ENCODE measurements at regions not wholly inside any gene's neighbourhood (a gene's known extent, or its start where the extent isn't known, plus 50 kb on each side); places are given as distances from the start of the nearest gene placed in this dataset.

DNA sequence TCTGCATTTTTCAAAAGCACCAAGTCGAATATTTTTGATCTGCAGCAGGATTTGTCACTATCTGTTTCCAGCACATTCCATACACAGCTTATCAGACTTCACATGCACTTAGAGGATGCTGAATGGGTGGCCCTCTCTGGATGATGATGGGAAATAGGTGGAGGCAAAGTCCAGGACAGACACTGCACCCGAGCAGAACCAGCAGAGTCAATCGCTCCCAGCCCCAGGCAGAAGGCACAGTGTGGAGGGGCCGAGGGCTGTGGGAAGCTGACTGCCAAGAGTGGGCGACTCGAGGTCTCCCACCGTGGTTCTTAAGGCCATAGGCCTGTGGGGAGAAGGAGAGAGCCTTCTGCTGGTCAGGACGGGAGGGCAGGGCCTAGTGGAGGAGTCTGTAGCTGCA is 490.2 kb upstream of the MGMT start:
- DNase-seq (ENCODE audit: low read depth in 2 of 3, low spot score in 2 of 3) = no peak

DNA sequence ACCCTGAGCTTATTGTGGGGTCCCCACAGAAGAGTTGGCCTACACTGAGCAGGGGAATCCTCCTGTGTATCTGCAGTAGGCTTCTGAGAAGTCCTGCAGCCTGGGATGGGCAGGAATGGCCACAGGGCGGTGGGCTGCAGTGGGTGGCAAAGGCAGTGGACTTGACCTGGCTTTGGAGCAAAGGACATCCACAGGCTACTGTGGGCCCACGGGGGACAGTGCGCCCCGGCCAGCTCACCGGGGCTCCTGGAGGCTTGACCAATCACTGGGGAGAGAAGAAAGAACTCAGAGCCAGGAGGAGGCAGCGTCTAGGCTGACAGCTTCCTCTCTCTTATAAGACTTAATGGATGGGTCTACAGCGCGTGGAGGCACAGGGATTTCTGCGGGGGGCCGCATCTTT is 488.8 kb upstream of the MGMT start:
- no peak for DNase-seq (ENCODE audit: low read depth in 2 of 3, low spot score in 2 of 3)

DNA sequence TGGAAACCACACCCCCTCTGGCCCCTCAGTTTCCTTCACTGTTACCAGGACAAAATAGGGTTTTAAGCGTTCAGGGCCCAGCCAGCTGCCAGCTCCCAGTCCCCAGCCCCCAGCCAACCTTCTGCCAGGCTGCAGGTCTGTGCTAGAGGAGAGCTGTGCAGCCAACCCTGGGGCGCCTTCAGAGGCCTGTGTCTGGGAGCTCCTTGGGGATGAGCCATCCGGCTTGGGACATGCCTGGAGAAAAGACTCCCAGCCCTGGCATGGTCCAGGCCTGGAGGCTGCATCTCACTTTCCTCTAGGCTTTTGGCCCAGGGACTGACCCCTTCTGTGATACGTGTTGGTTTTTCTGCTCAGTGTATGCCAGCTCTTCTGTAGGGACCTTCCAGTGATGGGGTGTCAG is 487.6 kb upstream of the MGMT start:
- no peak for DNase-seq (ENCODE audit: low read depth in 2 of 3, low spot score in 2 of 3)

DNA sequence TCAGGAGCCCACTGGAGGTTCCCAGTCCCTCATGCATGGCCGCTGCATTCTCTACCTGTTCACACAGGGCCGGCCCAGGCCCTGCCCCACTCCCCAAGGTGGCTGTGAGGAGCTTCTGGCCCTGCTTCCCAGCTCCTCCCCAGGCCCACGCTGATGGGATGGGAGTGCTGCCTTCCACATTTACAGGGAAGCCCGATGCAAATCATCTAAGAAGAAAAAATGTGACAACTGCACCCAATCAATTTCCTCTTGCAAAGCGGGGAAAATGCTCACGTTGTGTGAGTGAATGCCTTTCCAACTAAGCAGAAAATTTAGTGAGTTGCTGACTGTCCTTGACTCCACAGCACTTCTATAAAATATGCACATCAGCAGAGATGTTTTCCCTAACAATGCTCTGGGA is 485.8 kb upstream of the MGMT start:
- DNase-seq (ENCODE audit: low read depth in 2 of 3, low spot score in 2 of 3) = no peak

DNA sequence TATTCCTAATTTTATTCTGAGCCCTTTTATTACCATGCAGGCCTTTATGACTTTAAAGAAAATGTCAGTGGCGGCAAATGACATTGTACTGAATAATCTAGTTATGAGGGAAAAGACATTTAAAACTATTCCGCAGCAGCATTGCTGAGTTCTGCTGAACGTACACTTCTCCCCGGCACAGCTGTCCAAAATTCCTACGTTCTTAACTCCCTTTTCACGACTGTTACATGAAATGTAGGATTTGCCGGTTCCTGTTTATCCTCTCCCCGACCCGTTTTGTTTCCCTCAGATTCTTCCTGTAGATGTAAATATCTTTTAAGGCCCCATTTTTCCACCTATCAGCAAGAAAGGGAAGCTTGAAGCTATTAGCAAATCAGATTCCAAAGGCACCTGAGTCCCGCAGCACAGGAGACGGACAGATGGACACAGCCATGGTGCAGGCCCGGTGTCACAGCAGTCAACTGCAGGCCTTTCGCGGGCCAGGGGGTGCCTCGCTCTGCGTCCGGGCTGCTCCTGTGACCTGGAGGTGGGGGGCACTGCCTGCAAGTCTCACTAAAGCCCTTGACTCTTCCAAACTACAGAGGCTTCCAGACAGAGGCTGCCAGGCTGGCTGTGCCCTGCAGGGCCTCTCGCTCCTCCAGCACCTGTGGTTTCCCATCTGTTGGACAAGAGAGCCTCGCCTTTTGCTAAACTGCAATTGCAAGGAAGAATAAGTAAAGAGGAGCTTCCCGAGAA is 485.0 kb upstream of the MGMT start:
- DNase-seq (ENCODE audit: low read depth in 2 of 3, low spot score in 2 of 3) = no peak

DNA sequence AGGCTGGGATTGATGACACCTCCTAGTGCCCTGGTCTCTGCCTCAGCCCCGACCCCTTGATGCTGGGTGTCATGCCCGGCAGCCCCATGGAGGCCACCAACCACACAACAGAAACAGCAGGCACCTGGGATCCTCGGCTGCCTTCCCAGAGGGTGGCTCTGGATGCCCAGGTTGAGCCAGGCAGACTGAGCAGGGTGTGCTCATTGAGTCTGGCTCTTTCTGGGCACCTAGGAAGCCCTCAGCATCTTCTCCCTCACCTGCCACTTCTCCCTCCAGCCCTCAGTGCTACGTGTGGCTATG is 484.5 kb upstream of the MGMT start:
- no peak for DNase-seq (ENCODE audit: low read depth in 2 of 3, low spot score in 2 of 3)

DNA sequence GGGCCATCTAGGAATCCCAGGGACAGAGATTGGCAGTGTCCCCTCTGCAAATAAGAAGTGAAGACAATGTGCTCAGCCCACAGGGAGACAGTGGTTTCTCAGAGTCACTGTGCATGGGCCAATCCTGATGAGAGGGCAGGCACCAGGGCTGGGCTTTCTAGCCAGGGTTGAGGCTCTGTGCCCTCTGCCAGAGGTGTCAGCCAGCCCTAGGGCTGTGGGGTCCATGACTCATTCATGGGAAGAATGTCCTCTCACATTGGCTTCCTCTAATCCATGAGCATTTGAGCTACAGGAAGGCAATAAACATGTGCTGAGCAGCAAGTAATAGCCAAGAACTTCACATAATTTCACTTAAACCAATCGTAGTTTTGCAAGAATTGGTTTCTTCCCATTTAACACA is 482.0 kb upstream of the MGMT start:
- no peak for DNase-seq (ENCODE audit: low read depth in 2 of 3, low spot score in 2 of 3)

DNA sequence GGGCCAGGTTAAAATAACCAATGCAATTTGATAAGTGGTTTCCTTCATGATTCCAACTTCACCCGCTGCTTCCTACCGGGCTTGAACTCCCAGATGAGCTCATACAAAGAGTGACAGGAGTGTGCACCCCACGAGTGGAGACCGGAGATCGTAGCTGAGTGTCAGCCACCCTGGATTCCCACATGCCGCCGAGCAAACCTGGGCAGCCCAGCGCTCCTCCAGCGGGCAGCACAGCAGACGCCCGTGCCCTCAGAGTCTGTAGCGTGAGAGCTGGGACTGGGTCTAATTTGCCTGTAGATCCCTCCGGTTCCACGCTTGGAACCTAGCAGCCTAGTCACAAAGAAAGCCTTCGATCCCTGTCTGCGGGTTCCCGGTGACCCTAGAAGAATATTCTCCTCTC is 476.1 kb upstream of the MGMT start:
- DNase-seq (ENCODE audit: low read depth in 2 of 3, low spot score in 2 of 3) = no peak

DNA sequence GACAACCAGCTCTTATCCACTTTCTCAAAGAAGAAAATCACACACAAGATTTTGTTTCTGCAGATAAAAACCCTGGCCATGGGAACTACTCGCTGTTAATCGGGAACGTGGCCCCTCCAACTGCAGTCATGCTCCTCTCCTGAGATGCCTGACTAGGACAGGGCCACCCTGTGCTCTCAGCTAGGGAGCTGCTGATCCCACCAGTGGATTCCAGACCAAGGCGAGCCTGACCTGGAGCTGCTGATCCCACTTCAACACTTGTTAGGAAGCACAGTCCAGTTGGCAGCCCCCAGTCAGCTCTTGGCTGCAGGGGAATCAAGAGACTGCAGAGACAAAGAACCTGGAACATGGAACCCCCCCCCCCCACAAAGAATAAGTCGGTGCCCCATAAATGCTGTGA is 474.3 kb upstream of the MGMT start:
- no peak for DNase-seq (ENCODE audit: low read depth in 2 of 3, low spot score in 2 of 3)

DNA sequence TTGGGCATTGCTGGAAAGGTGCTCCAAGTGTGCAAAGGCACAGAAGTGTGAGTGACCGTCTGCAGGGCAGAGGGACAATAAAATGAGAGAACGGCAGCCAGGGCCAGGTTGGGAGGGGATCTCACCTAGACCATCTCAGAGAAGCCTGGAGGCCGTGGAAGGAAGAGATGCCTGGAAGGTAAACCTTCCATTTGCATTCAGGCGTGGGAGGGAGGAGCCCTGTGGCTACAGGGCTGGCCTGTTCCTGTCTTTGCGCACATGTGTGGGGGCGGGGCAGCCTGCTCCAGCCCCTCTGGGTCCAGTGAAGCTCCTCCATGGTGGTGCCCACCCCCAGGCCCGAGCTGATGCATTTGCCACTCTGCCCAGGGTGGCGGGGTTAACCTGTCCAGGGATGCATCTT is 473.6 kb upstream of the MGMT start:
- no peak for DNase-seq (ENCODE audit: low read depth in 2 of 3, low spot score in 2 of 3)

DNA sequence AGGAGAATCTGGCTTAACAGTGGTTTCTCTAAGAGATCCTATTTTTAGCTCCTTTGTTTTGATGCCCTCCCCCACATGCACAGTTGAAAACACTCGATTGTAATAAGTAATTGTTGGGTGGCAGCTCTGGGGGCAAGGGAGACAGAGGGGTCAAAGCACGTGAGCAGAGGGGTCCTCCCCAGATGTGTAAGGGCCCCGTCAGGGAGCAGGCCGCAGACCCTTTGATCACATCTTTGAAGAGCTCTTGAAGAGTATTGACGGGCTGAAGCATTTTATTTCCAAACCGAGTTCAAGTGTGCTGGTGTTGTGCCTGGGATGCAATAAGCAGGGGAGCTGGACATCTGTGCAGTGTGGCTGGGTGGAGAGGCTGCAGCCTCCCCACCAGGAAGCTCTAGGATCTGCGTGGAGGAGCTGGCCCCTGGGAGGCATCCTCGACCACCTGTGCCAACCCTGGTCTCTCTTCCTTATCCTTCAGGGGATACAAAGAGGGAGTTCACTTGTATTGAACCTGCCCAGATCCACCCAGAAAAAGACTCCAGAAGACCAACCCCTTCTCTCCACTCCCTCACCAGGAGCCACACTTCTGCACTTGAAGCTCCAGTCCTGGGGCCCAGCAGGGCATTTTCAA is 473.0 kb upstream of the MGMT start:
- no peak for DNase-seq (ENCODE audit: low read depth in 2 of 3, low spot score in 2 of 3)

DNA sequence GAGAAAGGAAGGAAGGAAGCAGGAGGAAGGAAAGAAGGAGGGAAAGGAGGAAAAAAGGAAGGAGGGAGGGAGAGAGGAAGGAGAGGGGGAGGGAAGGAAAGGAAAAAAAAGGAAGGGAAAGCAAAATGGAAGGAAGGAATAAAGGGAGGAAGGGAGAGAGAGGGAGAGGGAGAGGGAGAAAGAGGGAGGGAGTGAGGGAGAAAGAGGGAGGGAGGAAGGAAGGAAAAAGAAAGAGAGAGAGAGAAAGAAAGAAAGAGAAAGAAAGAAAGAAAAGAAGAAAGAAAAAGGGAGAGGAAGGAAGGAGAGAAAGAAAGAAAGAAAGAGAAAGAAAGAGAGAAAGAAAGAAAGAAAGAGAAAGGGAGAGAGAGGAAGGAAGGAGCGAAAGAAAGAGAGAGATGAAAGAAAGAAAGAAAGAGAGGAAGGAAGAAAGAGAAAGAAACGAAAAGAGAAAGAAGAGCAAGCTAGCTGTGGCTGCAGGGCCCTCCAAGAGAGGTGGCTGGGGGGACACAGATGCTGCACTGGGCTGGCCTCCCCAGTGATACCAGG is 472.4 kb upstream of the MGMT start:
- DNase-seq (ENCODE audit: low read depth in 2 of 3, low spot score in 2 of 3) = no peak

DNA sequence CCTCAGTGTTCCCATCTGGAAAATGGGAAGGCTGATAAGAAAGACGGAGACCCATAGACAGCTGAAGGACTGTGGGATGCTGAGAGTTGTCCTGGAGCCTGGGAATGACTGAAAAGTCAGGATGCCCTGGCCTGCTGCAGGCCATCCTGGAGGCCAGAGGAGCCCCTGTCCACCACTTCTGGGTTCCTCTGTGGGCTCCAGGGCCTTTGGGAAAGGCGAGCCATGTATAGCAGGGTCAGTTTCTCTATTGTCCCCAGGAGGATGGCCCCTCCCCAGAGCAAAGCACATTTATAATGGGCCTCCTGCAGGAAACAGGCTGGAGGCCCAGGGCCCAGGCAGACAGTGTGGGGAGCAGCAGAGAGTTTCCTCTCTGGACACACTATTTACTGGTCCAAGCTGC is 471.4 kb upstream of the MGMT start:
- DNase-seq (ENCODE audit: low read depth in 2 of 3, low spot score in 2 of 3) = no peak

DNA sequence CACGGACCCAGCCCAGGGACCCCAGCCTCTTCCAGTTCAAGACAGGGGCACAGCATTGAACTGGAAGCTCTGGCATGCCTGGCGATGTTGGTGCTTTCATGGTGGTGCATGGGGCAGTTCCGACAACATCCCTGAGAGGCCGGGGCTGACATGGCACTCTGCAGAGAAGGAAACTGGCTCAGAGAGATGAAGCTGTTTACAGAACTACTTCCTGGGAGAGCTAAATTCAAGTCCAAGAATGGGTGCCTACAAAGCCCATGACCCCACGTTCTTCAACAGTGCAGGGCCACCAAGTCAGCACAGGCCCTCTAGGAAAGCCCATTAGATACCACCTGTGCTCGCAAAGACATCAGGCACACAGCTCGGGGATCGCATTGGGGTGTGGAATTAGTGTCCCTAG is 470.9 kb upstream of the MGMT start:
- DNase-seq (ENCODE audit: low read depth in 2 of 3, low spot score in 2 of 3) = no peak

DNA sequence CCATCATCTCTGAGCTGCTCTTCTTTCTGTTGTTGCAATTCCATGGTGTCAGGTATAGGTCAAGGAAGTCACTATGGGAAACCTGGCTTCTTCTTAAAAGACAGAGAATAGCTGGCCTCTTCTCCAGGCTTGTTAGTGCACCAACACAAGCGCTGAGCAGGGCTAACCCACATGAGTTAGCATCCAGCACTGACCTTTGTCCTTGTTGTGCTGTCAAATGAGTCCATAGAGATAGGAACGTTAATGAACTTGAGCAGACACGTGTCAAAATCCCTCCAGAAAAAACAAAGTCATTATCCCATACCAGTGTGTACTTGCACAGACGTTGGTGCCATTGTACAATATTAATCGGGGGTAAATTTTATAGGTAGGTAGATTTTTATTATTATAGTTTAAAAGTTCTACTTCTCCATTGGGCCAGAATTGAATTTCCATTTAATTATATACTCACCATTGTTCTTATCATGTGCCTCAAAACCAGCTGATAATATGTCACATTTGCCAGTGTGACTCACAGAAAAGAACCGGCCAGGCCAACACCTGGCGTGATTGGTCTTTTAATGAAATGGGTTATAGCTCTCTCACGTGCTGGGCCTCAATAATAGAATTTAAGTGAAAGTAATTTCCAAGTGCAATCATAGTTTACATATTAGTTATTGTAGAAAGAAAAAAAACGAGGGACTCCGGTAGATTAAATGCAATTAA is 468.8 kb upstream of the MGMT start:
- no peak for DNase-seq (ENCODE audit: low read depth in 2 of 3, low spot score in 2 of 3)

DNA sequence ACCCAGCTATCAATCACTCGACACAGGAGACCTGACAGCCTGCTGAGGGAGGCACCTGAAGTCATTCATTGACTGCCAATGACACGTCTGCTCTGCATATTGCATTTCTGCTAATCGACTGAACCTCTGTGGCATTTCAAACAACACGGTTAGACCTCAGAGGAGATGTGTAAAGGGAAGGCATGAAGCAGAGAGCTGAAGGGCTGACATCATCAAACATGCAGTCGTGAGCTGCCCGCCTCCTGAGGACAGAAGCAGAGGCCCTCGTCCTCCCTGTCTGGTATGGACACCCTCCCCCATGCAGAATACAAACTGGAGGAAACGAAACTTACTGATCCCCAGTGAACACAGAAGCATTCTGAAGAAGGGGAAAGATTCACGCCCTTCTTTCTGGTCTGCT is 462.6 kb upstream of the MGMT start:
- no peak for DNase-seq (ENCODE audit: low read depth in 2 of 3, low spot score in 2 of 3)

DNA sequence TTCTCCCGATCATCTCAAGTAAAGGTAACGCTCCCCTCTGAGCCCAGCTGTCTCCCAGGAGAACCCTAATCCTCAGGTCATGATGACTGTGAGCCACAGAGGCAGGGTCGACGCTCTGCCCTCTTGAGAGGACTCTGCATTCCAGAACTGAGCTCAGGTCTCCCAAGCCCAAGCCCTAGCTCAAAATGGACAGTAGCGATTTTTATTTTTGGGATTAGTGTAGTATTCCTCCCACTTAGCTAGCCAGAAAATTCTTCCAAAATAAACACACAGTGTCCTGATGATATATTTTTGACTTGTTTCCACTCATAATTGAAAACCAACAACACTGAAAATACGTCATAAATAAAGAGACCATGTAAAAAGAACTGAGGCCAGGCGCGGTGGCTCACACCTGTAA is 462.0 kb upstream of the MGMT start:
- DNase-seq (ENCODE audit: low read depth in 2 of 3, low spot score in 2 of 3) = no peak

DNA sequence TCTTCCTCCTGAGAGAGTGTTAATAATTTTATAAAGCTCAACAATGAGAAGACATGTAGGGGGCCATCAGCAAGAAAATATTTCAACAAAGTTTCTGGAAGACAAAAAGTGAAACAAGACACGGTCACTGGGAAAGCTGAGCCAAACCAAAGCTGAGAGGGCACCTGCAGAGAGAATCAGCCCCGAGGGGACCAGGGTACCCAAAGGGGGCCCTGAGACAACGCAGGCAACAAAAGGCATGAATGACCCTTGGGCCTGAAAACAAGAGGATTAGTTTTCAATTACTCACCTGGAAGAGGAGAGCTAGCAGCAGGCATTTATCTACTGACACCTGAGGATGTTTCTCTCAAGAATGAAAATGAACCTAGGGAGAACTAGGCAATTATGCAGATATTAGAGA is 461.2 kb upstream of the MGMT start:
- DNase-seq (ENCODE audit: low read depth in 2 of 3, low spot score in 2 of 3) = no peak

DNA sequence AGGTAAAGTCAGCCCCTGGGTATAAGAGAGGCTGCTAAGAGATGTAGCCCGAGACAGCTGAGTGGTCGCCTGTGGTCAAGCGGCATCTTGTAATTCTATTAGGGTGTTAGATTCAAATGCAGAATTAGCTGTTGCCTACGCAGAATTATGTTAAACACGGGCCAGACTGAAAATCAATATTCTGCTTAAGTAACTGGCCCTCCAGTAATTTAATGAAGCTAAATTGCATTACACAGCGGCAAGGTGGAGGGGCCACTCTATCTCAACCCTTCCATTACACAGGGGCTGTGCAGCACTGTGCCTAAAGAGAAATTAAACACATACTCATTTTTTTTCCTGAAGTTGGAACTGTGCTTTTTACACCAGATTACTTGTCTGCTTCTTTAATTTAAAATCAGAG is 448.5 kb upstream of the MGMT start:
- no peak for DNase-seq (ENCODE audit: low read depth in 2 of 3, low spot score in 2 of 3)

DNA sequence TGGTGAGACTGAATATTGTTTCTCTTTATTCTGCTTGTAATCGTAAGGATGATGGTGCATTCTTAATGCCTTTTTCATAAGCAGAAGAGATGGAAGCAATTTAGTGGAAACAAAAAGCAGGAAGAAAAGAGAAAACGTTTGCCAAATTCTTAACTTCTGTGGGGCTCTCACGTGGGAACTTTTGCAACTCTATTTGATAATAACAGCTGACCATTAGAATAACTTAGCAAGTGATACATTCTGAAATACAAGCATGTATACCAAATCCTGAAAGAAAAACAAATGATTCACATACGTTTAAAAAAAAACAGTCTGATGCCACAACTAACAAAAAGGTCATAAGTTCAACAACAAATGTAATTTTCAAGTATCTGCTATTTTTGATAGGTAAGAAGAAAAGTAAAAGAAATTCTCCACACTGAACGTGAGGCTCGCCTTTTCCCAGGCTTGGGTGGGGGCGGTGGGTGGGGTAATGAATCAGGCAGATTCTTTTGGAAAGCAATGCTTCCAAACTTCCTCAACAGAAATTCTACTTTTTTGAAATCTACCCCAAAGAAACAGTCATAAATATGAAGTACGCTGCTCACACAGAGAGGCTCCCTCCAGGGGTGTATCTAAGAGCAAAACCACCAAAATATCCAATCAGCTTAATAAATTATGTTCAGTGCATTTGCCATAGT is 446.2 kb upstream of the MGMT start:
- DNase-seq (ENCODE audit: low read depth in 2 of 3, low spot score in 2 of 3) = no peak

DNA sequence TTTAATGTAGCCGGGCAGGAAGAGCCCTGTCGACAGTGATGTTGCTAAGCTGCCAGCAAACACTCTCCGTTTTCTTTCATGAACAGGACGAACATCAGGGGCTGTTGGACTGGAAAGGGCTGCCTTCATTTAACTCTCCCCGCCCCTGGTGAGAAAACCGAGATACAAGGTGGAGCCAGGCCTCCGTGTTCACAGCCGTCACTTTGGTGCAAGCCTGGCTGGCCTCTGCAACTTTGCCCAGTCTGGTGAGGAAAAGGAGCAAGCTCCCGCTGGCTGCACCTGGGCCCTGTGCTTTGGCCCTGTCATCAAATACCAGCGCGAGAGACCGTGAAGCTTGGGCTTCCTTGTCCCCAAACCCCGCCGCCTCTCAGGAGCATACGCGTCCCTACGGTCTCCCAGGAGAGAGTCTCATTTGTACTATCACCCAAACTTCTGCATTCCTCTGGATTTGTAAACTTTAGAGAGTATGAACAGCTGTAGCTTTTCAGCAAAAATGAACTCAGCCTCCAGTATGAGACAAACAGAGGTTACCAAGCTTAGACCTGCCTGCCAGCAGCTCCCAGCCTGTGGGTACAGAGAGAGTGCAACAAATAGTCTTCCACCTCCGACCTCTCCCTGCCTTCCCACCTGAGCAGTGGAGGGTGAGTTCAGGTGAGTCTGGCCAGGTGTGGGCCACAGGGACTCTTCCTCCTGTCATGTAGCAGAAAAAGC is 445.3 kb upstream of the MGMT start:
- no peak for DNase-seq (ENCODE audit: low read depth in 2 of 3, low spot score in 2 of 3)
